GM18511 (cell line): ENCODE measurements at regions not wholly inside any gene's neighbourhood (a gene's known extent, or its start where the extent isn't known, plus 50 kb on each side); places are given as distances from the start of the nearest gene placed in this dataset.

Source experiments
- ATAC-seq: cut with Tn5 transposase; IDR thresholded peaks from one replicate; pipeline ENCODE4 v1.9.1; 2021; ENCODE audit warnings: mild to moderate bottlenecking, moderate library complexity; ENCODE audit not compliant: unreplicated experiment

DNA sequence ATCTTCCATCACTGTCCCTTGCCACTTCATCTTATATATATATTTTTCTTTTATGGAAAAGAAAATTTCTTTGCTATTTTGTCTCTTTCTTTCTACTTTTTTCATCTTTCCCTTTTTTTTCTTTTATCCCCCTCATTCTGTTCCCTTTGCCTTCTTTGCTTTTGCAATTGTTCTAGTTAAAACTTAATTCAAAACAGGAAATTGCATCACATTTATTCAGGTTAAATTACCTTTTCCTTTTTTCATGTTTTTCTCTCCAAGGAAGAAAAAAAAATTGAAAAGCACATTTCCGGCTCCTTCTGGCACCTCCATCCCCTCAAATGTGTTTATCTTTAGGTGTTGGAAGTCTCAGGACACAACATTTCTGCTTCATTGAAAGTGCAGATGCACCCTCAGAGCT is 176.9 kb downstream of the FGF1 start:
- ATAC-seq: no peak

DNA sequence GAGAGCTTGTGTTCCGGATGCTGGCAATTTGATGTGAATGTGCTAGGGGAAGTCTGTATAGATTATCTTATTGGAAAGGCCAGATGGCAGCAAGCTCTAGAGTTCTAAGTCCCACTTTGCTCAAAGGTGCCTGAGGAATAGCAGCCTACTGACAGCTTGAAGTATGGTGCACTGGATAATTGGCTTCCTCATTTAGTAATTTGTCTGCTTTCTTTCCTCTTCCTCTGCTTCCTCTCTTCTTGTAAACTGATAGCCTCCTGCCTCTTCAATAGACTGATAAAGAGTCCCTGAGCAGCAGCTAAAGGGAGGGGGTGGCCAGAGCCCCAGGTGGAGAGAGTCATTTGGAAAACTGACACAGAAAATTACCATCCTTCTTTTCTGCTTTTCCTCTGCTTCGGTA is 177.3 kb downstream of the FGF1 start:
- ATAC-seq: no peak

DNA sequence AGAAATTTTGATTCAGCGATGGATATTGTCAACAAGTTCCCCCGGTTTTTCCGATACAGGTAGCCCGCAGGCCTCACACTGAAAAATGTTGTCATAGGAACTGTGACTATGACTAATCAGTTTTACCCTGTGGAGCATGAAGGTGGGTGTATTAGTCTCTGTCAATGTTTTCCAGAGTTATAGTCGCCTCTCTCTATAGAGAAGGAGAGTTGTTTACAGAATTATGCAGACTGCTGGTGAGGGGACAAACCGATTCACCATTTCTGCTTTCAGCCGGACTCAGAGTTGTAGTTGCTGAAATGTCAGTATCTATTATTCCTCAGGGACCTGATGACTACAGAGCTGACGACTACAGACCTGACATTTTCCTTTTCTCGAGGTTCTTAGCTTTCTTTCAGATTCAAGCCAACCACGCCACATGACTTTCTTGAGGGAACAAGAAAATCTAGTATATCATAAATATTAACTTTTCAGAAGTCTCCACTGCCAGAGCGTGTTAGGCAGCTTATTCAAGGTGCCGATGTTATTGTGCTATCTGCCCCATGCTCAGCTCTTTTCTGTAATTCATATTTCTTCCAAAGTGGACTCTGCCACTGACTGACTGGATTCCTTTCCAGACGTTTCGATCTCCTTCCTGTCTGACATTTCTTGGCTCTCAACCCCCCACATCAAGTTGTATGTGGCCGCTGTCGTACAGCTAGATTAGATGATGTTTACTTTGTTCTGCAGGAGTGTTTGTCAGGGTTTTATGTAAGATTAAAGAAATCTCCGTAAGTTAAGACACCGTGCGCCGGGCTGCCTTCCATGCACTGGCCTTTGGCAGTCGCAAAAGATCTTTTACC is 178.1 kb downstream of the FGF1 start:
- ATAC-seq: peak; percentile 78

DNA sequence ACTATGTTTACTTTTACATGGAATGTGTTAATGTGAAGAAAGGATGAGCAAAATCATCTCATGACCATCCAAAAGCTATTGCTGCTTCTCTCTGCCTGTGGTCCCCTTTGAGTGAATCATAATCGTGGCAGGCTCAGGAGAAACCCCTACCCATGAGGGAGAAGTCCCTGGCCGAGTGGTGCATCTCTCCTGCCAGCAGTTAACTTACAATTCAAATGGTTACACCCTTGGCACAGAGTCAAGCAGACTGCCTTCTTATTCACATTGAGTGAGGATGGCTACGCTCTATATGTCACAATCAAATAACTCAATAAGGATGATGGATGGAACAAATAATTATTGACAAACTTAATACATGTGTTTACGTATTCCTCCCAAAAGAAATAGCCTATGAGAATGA is 179.1 kb downstream of the FGF1 start:
- no peak for ATAC-seq

DNA sequence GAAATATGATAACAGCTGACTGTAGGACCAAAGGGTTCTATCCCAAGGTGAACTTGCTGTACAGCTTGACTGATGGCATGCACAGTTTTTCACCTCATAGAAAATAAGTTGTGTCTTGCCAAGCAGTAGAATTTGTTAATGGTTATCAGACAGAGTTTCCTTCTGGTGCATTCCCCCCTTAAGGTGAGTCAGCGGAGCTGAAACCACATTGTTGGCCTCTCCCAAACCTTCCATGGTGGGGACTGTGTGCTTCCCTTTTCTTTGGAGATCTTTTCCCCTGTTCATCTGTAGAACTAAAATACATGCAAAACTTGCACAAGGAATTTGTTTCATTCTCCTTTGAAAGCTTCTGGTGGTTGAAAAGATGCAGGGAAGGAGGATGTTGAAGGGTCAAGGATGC is 179.8 kb downstream of the FGF1 start:
- peak; percentile 37 for ATAC-seq

DNA sequence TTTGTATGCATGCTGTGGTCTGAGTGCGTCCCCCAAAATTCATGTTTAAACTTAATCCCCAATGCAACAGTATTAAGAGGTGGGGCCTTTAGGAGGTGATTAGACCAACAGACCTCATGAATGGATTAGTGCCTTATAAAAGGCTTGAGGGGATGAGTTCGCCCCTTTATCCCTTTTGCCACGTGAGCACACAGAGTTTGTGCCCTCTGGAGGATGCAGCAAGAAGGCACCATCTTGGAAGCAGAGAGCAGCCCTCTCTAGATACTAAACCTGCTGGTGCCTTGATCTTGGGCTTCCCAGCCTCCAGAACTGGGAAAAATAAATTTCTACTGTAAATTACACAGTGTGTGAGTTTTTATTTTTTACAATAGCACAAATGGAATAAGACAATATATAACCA is 177.1 kb upstream of the SPRY4 start:
- no peak for ATAC-seq

DNA sequence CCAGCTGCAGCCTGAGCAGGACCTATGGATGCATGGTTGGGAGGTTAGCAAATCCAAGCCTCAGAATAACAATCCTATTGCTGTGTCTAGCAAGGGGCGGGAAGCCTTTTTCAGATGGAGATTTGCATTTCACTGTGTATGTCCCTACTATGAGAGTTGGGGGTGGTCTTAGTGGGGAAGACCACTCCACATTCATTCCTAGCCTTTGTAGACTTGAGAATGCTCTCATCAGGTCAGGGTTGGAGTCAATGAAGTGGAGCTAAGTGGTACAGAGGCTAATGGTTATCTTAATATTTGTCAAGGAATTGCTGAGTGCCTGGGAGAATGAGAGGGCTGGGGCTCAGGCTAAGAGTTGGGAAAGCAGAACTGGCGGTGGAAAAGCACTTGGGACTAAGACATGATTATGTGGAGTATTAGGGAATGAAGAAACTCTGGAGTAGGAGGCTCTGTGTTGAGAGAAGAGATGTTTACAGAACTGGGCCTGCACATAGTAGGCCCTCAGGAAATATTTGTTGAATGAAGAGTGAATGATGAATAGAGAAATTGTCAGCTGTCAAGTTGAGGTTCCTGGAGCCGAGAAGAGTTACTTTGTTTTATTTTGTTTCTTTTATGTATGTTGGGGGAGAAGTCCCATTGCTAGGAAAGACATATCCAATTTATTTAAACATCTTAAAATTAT is 175.5 kb upstream of the SPRY4 start:
- no peak for ATAC-seq

DNA sequence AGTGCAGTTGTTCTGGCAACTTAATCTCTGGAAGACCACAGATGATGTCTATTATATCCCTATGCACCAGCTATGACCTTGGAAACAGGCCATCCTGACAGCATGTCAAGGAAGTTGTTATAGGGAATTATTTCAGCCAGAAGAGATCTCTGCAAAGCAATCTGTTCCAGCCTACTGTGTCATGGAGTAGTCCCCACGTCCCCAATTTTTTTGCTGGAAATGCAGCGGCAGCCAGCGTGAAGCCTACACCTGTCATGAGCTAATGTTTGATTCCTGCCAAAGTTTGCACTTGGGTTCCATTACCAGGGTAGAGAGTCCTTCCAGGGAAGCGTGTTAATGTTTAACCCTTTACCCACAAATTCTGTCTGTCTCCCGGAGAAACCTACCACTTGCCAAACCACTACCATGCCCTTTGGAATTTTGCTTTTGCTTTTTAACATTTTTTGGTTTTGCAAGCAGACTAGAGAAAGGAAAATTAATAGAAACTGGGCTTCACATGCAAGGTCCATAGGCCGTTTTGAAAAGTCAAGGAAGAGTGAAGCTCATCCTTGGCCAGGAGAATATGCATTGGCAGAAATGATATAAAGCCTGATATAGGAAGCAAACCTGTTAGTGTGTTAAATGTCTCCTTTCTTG is 174.9 kb upstream of the SPRY4 start:
- ATAC-seq: no peak

DNA sequence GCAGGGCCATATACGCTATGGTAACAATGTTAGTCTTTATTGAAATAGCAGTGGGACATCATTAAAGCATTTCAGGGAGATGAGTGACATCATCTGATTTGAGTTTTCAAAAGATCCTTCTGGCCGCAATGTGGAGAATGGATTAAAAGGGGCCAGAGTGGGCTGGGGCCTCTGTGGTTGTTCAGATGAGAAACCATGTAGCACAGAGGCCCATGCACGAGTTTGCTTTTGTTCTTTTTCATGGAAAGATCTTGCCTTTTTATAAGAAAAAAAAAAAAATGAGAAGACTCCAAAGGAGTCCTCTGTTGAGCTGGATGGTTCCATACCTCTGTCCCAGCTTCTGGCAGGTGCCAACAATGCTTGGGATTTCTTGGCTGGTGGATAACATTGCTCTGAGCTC is 173.5 kb upstream of the SPRY4 start:
- ATAC-seq: no peak

DNA sequence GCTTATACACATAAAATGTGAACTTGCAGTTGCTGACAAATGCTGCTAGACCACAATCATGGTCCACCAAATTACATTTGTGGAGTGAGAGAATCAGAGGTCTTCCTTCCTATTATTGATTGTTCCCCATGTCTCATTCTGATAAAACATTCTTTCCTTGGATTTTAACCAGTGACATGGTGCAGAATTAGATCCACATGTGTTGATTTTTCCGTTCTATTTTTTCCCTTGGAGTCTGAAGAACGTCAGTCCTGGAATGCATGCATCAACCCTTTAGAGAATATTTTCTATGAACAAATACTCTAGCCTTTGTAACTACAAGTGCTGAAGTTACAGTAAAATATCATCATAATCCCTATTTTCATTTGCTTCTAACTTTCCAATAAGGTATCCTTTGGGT is 170.7 kb upstream of the SPRY4 start:
- no peak for ATAC-seq

DNA sequence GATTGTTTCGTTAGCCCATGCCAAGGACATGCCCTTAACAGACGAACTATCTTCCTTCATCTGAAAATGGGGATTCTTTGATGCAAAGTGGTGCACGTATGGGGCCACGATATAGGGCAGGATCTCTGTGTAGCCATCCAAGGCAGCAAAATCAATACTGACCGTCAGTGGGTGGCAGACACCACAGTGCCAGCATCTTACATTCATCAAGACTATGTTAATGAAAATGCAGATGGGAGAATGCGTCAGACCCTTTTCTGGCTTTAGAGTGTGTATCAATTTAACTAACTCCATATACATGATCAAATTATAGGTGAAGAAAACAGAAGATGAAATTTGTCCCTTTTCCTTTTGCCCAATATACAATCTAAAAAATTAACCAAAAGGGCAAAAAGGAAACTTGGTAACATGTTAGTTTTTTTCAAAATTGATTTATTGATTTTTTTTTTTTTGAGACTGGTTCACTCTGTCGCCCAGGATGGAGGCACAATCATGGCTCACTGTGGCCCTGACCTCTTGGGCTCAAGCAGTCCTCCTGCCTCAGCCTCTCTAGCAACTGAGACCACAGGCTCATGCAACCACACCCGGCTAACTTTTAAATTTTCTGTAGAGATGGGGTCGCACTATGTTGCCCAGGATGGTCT is 169.2 kb upstream of the SPRY4 start:
- ATAC-seq: no peak

DNA sequence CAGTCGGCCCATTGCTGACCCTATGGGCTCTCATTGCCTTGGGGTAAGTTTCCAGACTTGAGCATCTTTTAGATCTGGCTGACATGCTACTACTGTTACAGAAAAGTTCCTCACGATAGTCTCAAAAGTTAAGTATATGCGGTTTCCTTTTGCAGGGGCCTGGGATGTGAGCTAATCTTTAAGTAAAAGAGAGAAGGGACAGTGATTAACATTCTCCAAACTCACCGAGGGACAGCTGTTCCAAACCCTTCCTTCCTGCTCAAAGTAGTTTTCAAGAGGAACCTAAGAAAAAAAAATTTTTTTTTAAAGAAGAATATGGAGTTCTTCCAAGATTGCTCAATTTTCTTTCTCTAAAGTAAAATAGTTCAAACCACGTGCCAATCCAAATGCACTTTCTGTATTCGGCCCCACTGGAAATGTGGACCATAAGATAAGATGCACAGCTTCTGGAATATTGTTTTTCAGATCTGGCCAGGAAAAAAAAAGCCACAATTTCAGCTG is 168.0 kb upstream of the SPRY4 start:
- ATAC-seq: no peak

DNA sequence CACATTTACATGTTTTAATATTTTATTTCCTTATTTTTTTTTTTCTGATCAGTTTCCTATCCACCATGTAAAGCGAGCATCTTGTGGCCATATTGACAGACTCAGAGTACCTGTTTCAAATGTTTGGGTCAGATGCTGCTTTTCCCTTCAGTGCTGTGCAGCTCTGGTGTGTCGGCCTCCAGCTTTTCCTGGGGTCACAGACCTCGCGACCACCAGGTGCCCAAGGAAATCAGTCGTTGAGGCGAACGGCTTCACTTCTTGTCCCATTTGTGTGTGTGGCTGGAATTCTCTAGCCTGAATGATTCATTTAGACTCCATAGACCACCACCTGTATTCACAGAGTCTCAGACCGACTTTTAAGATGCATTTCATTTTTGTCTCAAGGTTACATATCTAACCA is 166.9 kb upstream of the SPRY4 start:
- no peak for ATAC-seq

DNA sequence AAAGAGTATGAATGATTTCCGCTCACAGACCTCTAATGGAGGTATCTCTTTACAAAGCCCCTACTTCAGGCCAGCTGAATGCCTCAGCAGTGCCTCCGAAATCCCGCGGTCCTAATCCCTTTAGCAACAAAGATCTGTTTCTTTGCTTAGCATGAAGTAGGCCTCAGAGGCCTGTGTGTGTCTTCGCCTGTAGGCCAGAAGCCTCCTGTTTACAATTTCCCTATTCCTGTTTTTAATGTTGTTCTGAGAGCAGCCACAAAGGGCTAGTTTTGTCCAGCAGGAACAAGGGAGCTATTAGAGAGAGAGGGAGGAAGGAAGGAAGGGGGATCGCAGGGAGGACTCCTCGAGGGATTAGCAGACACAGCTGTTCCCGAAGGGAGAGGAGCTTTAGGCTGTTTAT is 166.4 kb upstream of the SPRY4 start:
- ATAC-seq: no peak

DNA sequence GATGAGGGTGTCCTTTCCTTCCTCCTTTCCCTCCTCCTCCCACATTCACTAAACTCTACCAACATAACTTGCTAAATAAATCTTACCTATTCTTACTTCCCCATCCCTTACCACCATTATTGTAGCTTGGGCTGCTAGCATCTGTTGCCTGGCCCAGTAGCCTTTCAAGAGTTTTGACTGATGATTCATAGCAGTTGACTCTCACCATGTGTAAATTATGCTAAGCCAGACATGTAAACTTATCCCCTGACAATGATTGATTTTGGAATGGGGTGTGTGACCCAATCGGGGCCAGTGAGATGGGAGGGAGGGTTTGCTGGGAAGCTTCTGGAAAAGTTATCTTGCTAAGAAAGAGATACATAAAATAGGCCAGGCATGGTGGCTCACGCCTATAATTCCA is 161.8 kb upstream of the SPRY4 start:
- no peak for ATAC-seq

DNA sequence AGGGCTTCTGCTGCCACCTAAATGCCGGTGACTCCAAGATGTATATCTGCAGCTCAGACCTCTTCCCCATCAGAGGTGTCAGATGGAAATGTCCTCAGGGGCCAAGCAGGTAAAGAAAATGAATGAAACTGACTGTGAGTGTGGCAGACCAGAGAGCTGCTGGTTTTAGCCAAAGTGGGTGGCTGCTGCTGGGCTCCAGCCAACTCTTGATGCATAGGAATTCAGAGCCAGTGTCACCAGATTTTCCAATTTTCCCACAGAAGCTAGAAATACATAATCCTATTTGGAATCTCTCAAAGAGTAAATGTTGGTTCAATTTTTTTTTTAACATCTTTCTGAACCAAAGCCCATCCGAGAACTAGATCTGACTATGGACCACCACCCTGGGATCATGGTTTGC is 161.2 kb upstream of the SPRY4 start:
- ATAC-seq: no peak

DNA sequence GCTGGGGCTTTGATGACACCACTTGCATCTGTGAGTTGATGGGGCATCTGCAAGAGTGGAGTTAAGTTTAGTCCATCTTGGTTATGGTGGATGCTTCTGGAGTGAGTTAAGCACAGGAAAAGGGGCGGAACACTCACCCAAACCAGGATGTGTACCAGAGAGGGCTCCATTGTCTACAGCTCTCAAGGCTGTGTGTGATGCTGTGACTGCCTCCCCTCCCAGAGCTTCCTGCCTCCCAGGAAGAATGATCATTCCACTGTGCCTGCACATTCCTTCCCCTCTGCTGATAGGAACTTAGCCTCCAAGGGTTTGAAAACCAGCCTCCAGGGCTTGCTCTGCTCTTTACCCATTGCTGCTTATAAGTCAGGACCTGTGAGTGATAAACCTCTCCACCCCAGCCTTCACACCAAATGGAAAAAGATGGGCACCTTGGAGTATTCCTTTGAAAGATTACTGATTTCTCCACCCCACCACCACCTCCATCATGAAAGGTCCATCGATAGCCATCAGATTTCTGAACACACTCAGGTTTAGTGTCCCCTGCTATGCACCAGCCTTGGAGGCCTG is 160.1 kb upstream of the SPRY4 start:
- no peak for ATAC-seq

DNA sequence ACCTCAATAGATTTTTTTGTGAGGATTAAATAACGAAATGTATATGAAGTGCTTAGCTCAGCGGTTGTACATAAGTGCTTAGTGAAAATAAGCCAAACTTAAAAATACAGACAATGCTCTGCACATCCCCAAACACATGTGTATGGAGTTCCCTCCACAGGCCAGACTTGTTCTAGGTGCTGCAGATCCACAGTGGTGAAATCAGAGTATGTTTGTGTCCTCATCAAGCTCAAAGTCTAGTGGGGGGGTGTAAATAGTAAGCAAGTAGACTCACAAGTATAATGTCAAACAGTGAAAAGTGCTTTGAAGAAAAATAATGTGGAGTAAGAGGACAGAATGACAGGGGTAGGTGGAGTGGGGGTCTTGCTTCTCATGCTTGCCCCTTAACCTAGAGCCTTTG is 157.4 kb upstream of the SPRY4 start:
- ATAC-seq: no peak

DNA sequence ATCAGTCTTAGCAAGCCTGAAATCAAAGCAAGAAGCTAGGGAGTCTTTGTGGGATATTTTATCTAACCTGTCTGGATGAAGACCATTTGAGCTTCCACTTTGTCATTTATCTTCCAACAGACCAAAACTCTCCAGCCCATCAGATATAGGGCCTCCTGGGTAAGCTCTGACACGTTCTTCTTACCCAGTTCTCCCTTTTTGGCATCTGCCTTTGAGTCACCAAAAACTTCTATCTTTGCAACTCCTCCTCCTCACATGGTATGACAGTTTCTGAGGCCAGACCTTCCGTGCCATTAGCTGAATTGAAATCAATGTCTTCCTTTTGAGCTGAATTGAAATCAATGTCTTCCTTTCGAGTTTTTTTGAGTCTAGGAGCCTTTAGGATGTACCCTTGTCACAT is 156.6 kb upstream of the SPRY4 start:
- ATAC-seq: no peak

DNA sequence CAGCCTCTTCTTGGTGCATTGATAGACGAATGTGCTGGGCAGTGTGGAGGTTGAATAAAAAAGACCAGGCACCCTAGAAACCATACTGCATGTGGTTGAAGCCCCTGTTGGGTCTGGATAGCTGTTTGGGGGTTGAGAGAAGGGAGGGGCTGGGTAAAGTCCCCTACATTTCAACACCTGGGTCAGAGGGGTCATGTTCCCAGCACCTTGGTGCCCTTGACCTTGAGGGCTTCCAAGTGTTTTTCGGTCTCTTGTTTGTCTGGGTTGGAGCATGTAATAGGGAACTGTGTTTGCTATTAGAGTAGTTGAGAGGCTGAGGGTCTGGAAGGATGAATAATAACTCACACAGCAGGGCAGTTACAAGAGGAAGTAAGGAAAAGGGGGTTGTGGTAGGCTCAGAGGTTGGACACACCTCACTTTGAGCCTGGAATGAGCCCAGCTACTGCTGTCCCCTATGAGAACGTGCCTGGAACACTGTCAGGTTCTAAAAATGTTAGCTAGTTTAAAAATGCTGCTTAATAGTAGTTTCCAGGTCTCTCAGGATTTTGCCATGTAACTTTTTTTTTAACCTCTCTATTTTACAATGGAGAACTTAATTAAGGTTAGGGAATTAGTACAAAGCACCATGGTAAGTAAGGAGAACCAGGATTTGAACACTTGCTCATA is 155.2 kb upstream of the SPRY4 start:
- ATAC-seq: no peak

DNA sequence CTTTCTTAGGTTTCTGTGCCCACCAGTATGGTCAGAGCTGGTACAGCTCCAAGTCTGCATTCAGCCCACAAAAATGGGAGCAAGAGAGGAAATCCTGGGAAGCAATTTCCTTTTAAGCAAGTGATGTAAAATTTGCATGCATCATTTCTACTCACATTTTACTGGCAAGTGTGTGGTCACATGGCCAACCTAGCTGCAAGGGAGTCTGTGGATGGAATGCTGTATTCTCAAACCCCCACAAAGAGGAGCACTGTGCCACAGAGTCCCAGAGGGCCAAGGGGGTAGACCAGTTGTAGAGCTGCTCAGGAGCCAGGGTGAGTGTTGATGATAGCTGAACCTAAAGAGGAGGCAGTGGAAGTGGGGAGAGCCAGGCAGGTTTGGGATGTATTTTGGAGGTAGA is 154.3 kb upstream of the SPRY4 start:
- ATAC-seq: no peak
